ENCODE measurements at regions not wholly inside any gene's neighbourhood (a gene's known extent, or its start where the extent isn't known, plus 50 kb on each side); places are given as distances from the start of the nearest gene placed in this dataset.

DNA sequence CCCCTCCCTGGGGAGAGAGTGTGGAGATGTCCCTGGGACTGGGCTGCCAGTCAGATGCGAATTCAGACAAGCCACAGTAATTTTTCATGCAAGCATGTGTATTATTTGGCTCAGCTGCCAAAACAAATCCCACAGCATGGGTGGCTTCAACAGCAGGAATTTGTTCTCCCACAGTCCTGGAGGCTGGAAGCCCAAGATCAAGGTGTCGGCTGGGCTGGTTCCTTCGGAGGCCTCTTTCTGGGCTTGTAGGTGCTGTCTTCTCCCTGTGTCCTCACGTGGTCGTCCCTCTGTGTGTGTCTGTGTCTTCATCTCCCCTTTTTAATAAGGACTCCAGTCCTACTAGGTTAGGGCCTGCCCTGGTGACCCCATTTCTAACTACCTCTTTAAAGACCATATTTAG is 91.9 kb upstream of the ACTRT2 start:
- 76% methylated on average over 5 of the region's 5 CpGs; no CpG with 5 or more reads in 1 of the 2 experiments for WGBS, 2 experiments (ENCODE audit: extremely low coverage in 1 of 2, insufficient coverage in 1 of 2, insufficient read length in 1 of 2, insufficient replicate concordance in 2 of 2, low coverage in 1 of 2, low lambda C conversion rate in 2 of 2, missing lambda C conversion rate in 1 of 2)
- Histone ChIP-seq H4K20me1 (replicated peaks in 1 of 2; ENCODE audit: control insufficient read depth in 1 of 2, insufficient read depth in 2 of 2, low read length in 2 of 2) (no peaks in the 10 kb centered on the region), H2BK15ac (ENCODE audit: low read length) (no peak overlapping the region), H3K36me3 (ENCODE audit: control insufficient read depth in 2 of 4, insufficient read depth in 4 of 4, low read length in 3 of 4) (no peaks in the 10 kb centered on the region), H3K9ac (replicated peaks in 1 of 4; ENCODE audit: extremely low read depth in 1 of 4, low read depth in 3 of 4, low read length in 3 of 4) (no peak overlapping the region), H4K5ac (ENCODE audit: insufficient read length, low read depth, low read length) (no peak overlapping the region), H2AFZ (ENCODE audit: low read length) (no peak overlapping the region), H3K27me3 (replicated peaks in 1 of 4; ENCODE audit: control insufficient read depth in 3 of 4, extremely low read depth in 1 of 4, insufficient read depth in 3 of 4, low read length in 3 of 4) (no peaks in the 10 kb centered on the region), H4K91ac (replicated peaks; ENCODE audit: insufficient read length, low read length) (no peak overlapping the region), H3K9me3 (ENCODE audit: insufficient read depth in 2 of 2, low read depth in 1 of 2, low read length in 1 of 2) (peaks cover 82 to 100% of the 10 kb centered on the region in 2 experiments), H3K23ac (ENCODE audit: insufficient read length) (no peak overlapping the region), H3K56ac (replicated peaks; ENCODE audit: insufficient read length, low read depth, low read length) (no peak overlapping the region), H3K14ac (ENCODE audit: insufficient read length) (no peak overlapping the region), H2BK20ac (ENCODE audit: low read length) (no peak overlapping the region), H2BK120ac (replicated peaks; ENCODE audit: low read depth, low read length) (no peak overlapping the region), H3K4me1 (replicated peaks in 1 of 4; ENCODE audit: control insufficient read depth in 3 of 4, insufficient read depth in 4 of 4, low read length in 3 of 4) (no peaks in the 10 kb centered on the region), H3K4ac (replicated peaks; ENCODE audit: insufficient read length, low read depth, low read length) (no peak overlapping the region), H3K4me3 (ENCODE audit: extremely low read depth in 1 of 4, insufficient read depth in 2 of 4, low read depth in 3 of 4, low read length in 4 of 4) (no peak overlapping the region), H3K18ac (ENCODE audit: extremely low read depth, low read length) (no peak overlapping the region), H3K79me2 (ENCODE audit: control insufficient read depth in 1 of 2, insufficient read depth in 2 of 2, low read length in 2 of 2) (no peaks in the 10 kb centered on the region), H3K27ac (ENCODE audit: low read depth, low read length) (no peak overlapping the region), H3K23me2 (ENCODE audit: low read depth, low read length) (no peaks in the 10 kb centered on the region), H2BK12ac (ENCODE audit: low read depth, low read length) (no peak overlapping the region), H2AK5ac (ENCODE audit: low read depth, low read length) (no peak overlapping the region), H2BK5ac (ENCODE audit: low read depth, low read length) (no peak overlapping the region), H4K8ac (ENCODE audit: extremely low read depth, insufficient read depth, low read length) (no peak overlapping the region), H3K79me1 (ENCODE audit: low read depth, low read length) (no peaks in the 10 kb centered on the region), H3K4me2 (ENCODE audit: insufficient read depth in 1 of 2, low read depth in 2 of 2, low read length in 2 of 2) (no peak overlapping the region)
- DNase-seq (ENCODE audit: low read depth in 1 of 2, low spot score in 2 of 2): no peak
- ChIA-PET CTCF (ENCODE audit: partially characterized antibody) (interaction anchor here (1.1 kb wide), 1 partner anchor 142 kb away, joined by 4 read pairs; no protein-coding TSS in a partner anchor), POLR2A (ENCODE audit: partially characterized antibody) (no interaction called here)
- FAIRE-seq: no peak
- TF ChIP-seq KDM5A (IDR thresholded peaks at IDR 0.05; ENCODE audit: low read length): no peak
- TF ChIP-seq SRF (IDR thresholded peaks at IDR 0.05; ENCODE audit: low read depth, low read length): no peak
- TF ChIP-seq RFX5 (IDR thresholded peaks at IDR 0.05; ENCODE audit: borderline replicate concordance, low read depth, low read length): no peak
- no peak for TF ChIP-seq SIN3A (conservative IDR thresholded peaks at IDR 0.05 in 1 of 2, IDR thresholded peaks at IDR 0.05 in 1 of 2; ENCODE audit: low read depth in 1 of 2, low read length in 2 of 2)
- no peak for TF ChIP-seq YY1 (IDR thresholded peaks at IDR 0.05; ENCODE audit: low read depth, low read length)
- no peak for TF ChIP-seq BCL11A (IDR thresholded peaks at IDR 0.05; ENCODE audit: low read depth in 2 of 2, low read length in 2 of 2)
- no peak for TF ChIP-seq POLR2A (IDR thresholded peaks at IDR 0.05; ENCODE audit: control extremely low read depth in 1 of 2, low read depth in 2 of 2, low read length in 2 of 2)
- TF ChIP-seq TEAD4 (IDR thresholded peaks at IDR 0.05; ENCODE audit: low read depth, low read length): no peak
- TF ChIP-seq, protein P1, sequence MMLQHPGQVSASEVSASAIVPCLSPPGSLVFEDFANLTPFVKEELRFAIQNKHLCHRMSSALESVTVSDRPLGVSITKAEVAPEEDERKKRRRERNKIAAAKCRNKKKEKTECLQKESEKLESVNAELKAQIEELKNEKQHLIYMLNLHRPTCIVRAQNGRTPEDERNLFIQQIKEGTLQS (IDR thresholded peaks at IDR 0.05; ENCODE audit: insufficient read depth, low read depth, low read length): no peak
- TF ChIP-seq HDAC2 (IDR thresholded peaks at IDR 0.05; ENCODE audit: borderline replicate concordance in 1 of 2, low read depth in 2 of 2, low read length in 2 of 2): no peak
- no peak for TF ChIP-seq TAF1 (IDR thresholded peaks at IDR 0.05; ENCODE audit: low read depth, low read length)
- TF ChIP-seq, protein P2, sequence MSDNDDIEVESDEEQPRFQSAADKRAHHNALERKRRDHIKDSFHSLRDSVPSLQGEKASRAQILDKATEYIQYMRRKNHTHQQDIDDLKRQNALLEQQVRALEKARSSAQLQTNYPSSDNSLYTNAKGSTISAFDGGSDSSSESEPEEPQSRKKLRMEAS (IDR thresholded peaks at IDR 0.05): no peak
- no peak for TF ChIP-seq KDM4A (IDR thresholded peaks at IDR 0.05; ENCODE audit: low read depth, low read length, severe bottlenecking)
- no peak for TF ChIP-seq RAD21 (IDR thresholded peaks at IDR 0.05 in 1 of 2, conservative IDR thresholded peaks at IDR 0.05 in 1 of 2; ENCODE audit: low read depth in 2 of 2, low read length in 2 of 2)
